ENCODE measurements at regions not wholly inside any gene's neighbourhood (a gene's known extent, or its start where the extent isn't known, plus 50 kb on each side); places are given as distances from the start of the nearest gene placed in this dataset.

DNA sequence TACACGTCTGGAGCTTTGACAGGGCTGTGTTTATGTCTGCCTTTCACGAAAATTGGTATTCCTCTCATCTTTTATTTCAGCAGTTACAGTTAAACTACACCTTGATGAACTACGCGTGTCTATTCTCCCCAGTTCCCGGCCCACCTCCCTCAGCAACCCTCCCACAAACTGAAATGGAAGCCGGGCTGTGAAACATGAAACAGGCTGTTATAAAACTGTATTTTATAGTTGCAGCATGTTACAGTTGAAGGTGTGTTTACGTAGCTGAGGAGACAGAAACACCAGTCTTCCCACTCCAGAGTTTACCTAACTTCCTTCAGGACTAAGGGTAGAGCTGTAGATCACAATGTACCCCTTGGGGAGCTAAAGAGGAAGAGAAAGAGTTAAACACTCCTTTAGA, 228.3 kb upstream of the ZNF32 start:
- TF ChIP-seq TAF1 (IDR thresholded peaks at IDR 0.05; ENCODE audit: borderline replicate concordance, insufficient read depth, low read length) (no peak), POLR2AphosphoS5 (IDR thresholded peaks at IDR 0.05; ENCODE audit: low read depth, low read length) (no peak)
